ENCODE measurements at regions not wholly inside any gene's neighbourhood (a gene's known extent, or its start where the extent isn't known, plus 50 kb on each side); places are given as distances from the start of the nearest gene placed in this dataset.
"Not testable (repeated sequence)": the region's sequence is repeated elsewhere in the genome, so short reads cannot be mapped to it uniquely, and the experiment has no call there.

- TF ChIP-seq JUND (IDR thresholded peaks at IDR 0.05; ENCODE audit: low read depth) = no peak
- DNase-seq (ENCODE audit: low read depth in 1 of 2, low spot score in 1 of 2) = no peak
- in situ Hi-C loops (cut with HindIII; ENCODE audit: low pct_unique_long_range_greater_than_20kb, low sequenced_read_pairs) = no loop called here
These were observed 302.1 kb downstream of the NSUN3 start for GRCh38 chr3:94365006-94365405.

GRCh38 chr3:94372026-94372425, 309.2 kb downstream of the NSUN3 start:
- no peak for TF ChIP-seq JUND (IDR thresholded peaks at IDR 0.05; ENCODE audit: low read depth)
- DNase-seq (ENCODE audit: low read depth in 1 of 2, low spot score in 1 of 2) = no peak
- in situ Hi-C loops (cut with HindIII; ENCODE audit: low pct_unique_long_range_greater_than_20kb, low sequenced_read_pairs) = no loop called here

- TF ChIP-seq JUND (IDR thresholded peaks at IDR 0.05; ENCODE audit: low read depth) = no peak
- DNase-seq (ENCODE audit: low read depth in 1 of 2, low spot score in 1 of 2) = no peak
- in situ Hi-C loops (cut with HindIII; ENCODE audit: low pct_unique_long_range_greater_than_20kb, low sequenced_read_pairs) = no loop called here
These were observed 310.6 kb downstream of the NSUN3 start for GRCh38 chr3:94373456-94373855.

- no peak for TF ChIP-seq JUND (IDR thresholded peaks at IDR 0.05; ENCODE audit: low read depth)
- DNase-seq (ENCODE audit: low read depth in 1 of 2, low spot score in 1 of 2) = no peak
- in situ Hi-C loops (cut with HindIII; ENCODE audit: low pct_unique_long_range_greater_than_20kb, low sequenced_read_pairs) = no loop called here
These were observed 311.7 kb downstream of the NSUN3 start for GRCh38 chr3:94374439-94375161.

- in situ Hi-C loops (cut with HindIII; ENCODE audit: low pct_unique_long_range_greater_than_20kb, low sequenced_read_pairs); DNase-seq (ENCODE audit: low read depth in 1 of 2, low spot score in 1 of 2): not testable (repeated sequence)
These were observed 314.3 kb downstream of the NSUN3 start for GRCh38 chr3:94377123-94377696.

- DNase-seq (ENCODE audit: low read depth in 1 of 2, low spot score in 1 of 2); in situ Hi-C loops (cut with HindIII; ENCODE audit: low pct_unique_long_range_greater_than_20kb, low sequenced_read_pairs): not testable (repeated sequence)
These were observed 315.0 kb downstream of the NSUN3 start for GRCh38 chr3:94377863-94378262.

GRCh38 chr3:94378322-94378721, 315.5 kb downstream of the NSUN3 start:
- in situ Hi-C loops (cut with HindIII; ENCODE audit: low pct_unique_long_range_greater_than_20kb, low sequenced_read_pairs) = no loop called here
- TF ChIP-seq JUND (IDR thresholded peaks at IDR 0.05; ENCODE audit: low read depth) = no peak
- no peak for DNase-seq (ENCODE audit: low read depth in 1 of 2, low spot score in 1 of 2)

- in situ Hi-C loops (cut with HindIII; ENCODE audit: low pct_unique_long_range_greater_than_20kb, low sequenced_read_pairs) = no loop called here
- no peak for DNase-seq (ENCODE audit: low read depth in 1 of 2, low spot score in 1 of 2)
- TF ChIP-seq JUND (IDR thresholded peaks at IDR 0.05; ENCODE audit: low read depth) = no peak
These were observed 316.4 kb downstream of the NSUN3 start for GRCh38 chr3:94379264-94379663.

GRCh38 chr3:94394885-94395284, 332.0 kb downstream of the NSUN3 start:
- TF ChIP-seq JUND (IDR thresholded peaks at IDR 0.05; ENCODE audit: low read depth) = no peak
- in situ Hi-C loops (cut with HindIII; ENCODE audit: low pct_unique_long_range_greater_than_20kb, low sequenced_read_pairs) = no loop called here
- DNase-seq (ENCODE audit: low read depth in 1 of 2, low spot score in 1 of 2) = no peak

- in situ Hi-C loops (cut with HindIII; ENCODE audit: low pct_unique_long_range_greater_than_20kb, low sequenced_read_pairs) = no loop called here
- TF ChIP-seq JUND (IDR thresholded peaks at IDR 0.05; ENCODE audit: low read depth) = no peak
- DNase-seq (ENCODE audit: low read depth in 1 of 2, low spot score in 1 of 2) = no peak
These were observed 333.0 kb downstream of the NSUN3 start for GRCh38 chr3:94395851-94396250.

- in situ Hi-C loops (cut with HindIII; ENCODE audit: low pct_unique_long_range_greater_than_20kb, low sequenced_read_pairs) = no loop called here
- no peak for TF ChIP-seq JUND (IDR thresholded peaks at IDR 0.05; ENCODE audit: low read depth)
- no peak for DNase-seq (ENCODE audit: low read depth in 1 of 2, low spot score in 1 of 2)
These were observed 335.2 kb downstream of the NSUN3 start for GRCh38 chr3:94398036-94398435.

GRCh38 chr3:94401466-94401865, 338.6 kb downstream of the NSUN3 start:
- in situ Hi-C loops (cut with HindIII; ENCODE audit: low pct_unique_long_range_greater_than_20kb, low sequenced_read_pairs) = no loop called here
- DNase-seq (ENCODE audit: low read depth in 1 of 2, low spot score in 1 of 2) = no peak
- no peak for TF ChIP-seq JUND (IDR thresholded peaks at IDR 0.05; ENCODE audit: low read depth)

- no peak for DNase-seq (ENCODE audit: low read depth in 1 of 2, low spot score in 1 of 2)
- in situ Hi-C loops (cut with HindIII; ENCODE audit: low pct_unique_long_range_greater_than_20kb, low sequenced_read_pairs) = no loop called here
- no peak for TF ChIP-seq JUND (IDR thresholded peaks at IDR 0.05; ENCODE audit: low read depth)
These were observed 339.3 kb downstream of the NSUN3 start for GRCh38 chr3:94402126-94402525.

Data from T47D (cell line).